Esophagus squamous epithelium (tissue), 4 donors: ENCODE measurements at regions not wholly inside any gene's neighbourhood (a gene's known extent, or its start where the extent isn't known, plus 50 kb on each side); places are given as distances from the start of the nearest gene placed in this dataset.
"Not testable (repeated sequence)": the region's sequence is repeated elsewhere in the genome, so short reads cannot be mapped to it uniquely, and the experiment has no call there.

Experiments
- CTCF ChIP-seq, 6 experiments: fragments of 450-650 bp in 4 of 6; fragments of 200-600 bp in 2 of 6; sonication (generic) in 2 of 6; IDR thresholded peaks; one replicate each; pipeline ENCODE4 v1.5.1; 2016 to 2019; ENCODE audit warnings: antibody characterized with exemption in 6 of 6, mild to moderate bottlenecking in 4 of 6, moderate library complexity in 4 of 6
- POLR2A ChIP-seq, 4 donors: fragments of 450-650 bp; IDR thresholded peaks; one replicate each; pipeline ENCODE4 v1.6.1; 2017; ENCODE audit warnings: antibody characterized with exemption in 4 of 4, mild to moderate bottlenecking in 4 of 4, moderate library complexity in 3 of 4

- TF ChIP-seq POLR2A, CTCF (IDR thresholded peaks at IDR 0.05): not testable (repeated sequence)
Observed at GRCh38 chr10:47622719-47623118, 99.3 kb upstream of the AGAP9 start.
